IgD-negative memory B cell (primary cell): ENCODE measurements at regions not wholly inside any gene's neighbourhood (a gene's known extent, or its start where the extent isn't known, plus 50 kb on each side); places are given as distances from the start of the nearest gene placed in this dataset.
A peak's percentile ranks its signal among the peaks of the same experiment; 100 is the strongest.

Experiments used
- H3K27ac Mint-ChIP-seq, 3 donors: one replicate each; pipeline ENCODE4 v1.8.0; 2020 to 2022; ENCODE audit warnings: mild to moderate bottlenecking in 3 of 3, mixed read lengths in 3 of 3, moderate library complexity in 1 of 3
- H3K27me3 Mint-ChIP-seq: one replicate; pipeline ENCODE4 v1.8.0; 2021; ENCODE audit warnings: mixed read lengths
- H3K36me3 Mint-ChIP-seq: one replicate; pipeline ENCODE4 v1.8.0; 2020; ENCODE audit warnings: mild to moderate bottlenecking, mixed read lengths
- H3K4me1 Mint-ChIP-seq, 3 donors: one replicate each; pipeline ENCODE4 v1.8.0; 2020 to 2022; ENCODE audit warnings: mixed read lengths in 3 of 3, mild to moderate bottlenecking in 1 of 3
- H3K4me3 Mint-ChIP-seq, 4 donors: one replicate each; pipeline ENCODE4 v1.8.0; 2020 to 2022; ENCODE audit warnings: mild to moderate bottlenecking in 4 of 4, mixed read lengths in 4 of 4, moderate library complexity in 3 of 4
- H3K9me3 Mint-ChIP-seq, 3 donors: one replicate each; pipeline ENCODE4 v1.8.0; 2020 to 2021; ENCODE audit warnings: mixed read lengths in 3 of 3, mild to moderate bottlenecking in 1 of 3

DNA sequence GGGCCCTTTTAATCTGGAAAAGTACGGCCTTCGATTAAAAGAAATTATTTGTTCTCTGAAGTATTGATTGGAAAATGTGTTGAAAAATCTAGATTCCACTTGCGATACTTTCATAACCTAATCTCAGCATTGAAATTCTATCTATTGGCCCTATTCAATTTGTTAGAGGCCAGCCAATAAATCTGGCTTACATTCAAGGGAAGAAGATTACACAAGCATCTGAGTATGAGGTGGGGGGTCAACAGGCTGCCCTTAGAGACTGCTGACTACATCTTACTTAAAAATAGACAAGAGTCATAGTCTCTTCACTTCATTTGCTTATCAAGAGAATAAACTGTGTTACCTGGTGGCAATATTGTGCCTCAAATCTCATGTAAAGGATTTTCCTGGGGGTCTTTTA lies 248.0 kb upstream of the KCNIP4 start:
- no peaks in the 10 kb centered on the region for H3K27me3 Mint-ChIP-seq
- no peaks in the 10 kb centered on the region for H3K4me1 Mint-ChIP-seq
- no peak overlapping the region for H3K4me3 Mint-ChIP-seq

DNA sequence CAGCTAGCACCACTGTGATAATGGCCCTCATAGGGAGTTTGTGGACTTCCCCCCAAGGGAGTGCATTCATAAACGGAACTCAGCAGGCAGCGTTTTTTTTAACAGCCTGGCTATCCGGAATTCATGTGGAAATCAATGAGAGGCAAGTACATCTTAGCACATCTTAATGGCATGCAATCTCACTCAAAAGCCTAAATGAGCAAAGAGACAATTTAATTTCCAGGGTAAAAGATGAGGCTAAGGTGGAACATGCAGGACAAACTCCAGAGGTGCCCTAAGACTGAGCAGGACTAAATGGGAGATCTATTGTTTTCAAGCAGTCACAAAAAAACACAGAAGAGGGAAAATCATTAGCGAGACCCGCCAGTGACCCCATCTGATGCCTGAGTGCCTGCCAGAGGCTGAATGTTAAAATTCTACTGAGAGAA lies 243.5 kb upstream of the KCNIP4 start:
- no peaks in the 10 kb centered on the region for H3K27me3 Mint-ChIP-seq
- H3K4me3 Mint-ChIP-seq = no peak overlapping the region
- peaks cover 0 to 8% (median 3%) of the 10 kb centered on the region in 3 donors for H3K9me3 Mint-ChIP-seq
- no peak overlapping the region for H3K27ac Mint-ChIP-seq
- H3K4me1 Mint-ChIP-seq = no peaks in the 10 kb centered on the region
- H3K36me3 Mint-ChIP-seq = no peaks in the 10 kb centered on the region

More for the DNA sequence above, 248.0 kb upstream of the KCNIP4 start:
- Mint-ChIP-seq H3K9me3 (peaks cover 2 to 8% (median 3%) of the 10 kb centered on the region in 3 donors), H3K36me3 (no peaks in the 10 kb centered on the region), H3K27ac (no peak overlapping the region)

DNA sequence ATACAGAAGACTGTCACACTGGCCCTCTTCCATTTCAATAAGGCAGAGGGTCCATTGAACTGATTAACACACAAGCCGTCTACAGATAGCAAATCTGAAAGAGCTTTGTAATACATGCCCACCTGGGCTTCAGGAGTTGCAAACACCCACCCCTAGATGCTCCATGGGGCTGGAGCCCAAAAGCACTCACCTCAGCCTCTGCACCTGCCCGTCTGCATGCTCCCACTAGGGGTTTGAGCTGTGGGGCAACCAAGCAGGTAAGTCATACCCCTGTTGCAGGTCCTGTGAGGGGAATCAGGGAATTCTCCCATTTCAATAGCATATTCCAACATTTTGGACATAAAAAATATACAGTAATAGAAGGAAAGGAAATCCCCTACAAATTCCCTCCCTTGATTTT lies 243.0 kb upstream of the KCNIP4 start:
- Mint-ChIP-seq H3K9me3 (peaks cover 0 to 8% (median 3%) of the 10 kb centered on the region in 3 donors), H3K36me3 (no peaks in the 10 kb centered on the region), H3K27ac (no peak overlapping the region), H3K27me3 (no peaks in the 10 kb centered on the region), H3K4me1 (no peaks in the 10 kb centered on the region), H3K4me3 (no peak overlapping the region)

DNA sequence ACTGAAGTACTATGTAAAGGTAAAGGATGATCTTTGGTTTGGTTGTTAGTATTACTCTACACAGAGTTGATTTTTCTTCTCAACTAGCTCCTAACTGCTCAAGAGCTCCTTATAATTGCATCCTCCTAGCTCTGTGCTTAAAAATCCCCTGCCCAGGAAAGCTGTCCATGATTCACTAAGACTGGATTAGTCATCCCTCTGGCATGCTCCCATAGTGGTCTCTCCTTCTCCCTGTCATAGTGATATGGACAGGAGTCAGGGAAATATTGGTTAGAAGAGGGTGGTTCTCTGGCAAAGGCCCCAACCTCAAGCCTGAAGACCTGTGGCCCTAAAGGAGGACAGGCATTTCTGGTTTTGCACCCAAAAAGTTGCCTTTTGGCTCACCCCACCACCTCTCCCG lies 242.3 kb upstream of the KCNIP4 start:
- Mint-ChIP-seq H3K9me3 (peaks cover 0 to 3% (median 0%) of the 10 kb centered on the region in 3 donors), H3K27me3 (no peaks in the 10 kb centered on the region), H3K4me1 (no peaks in the 10 kb centered on the region), H3K27ac (no peak overlapping the region), H3K36me3 (no peaks in the 10 kb centered on the region), H3K4me3 (no peak overlapping the region)

DNA sequence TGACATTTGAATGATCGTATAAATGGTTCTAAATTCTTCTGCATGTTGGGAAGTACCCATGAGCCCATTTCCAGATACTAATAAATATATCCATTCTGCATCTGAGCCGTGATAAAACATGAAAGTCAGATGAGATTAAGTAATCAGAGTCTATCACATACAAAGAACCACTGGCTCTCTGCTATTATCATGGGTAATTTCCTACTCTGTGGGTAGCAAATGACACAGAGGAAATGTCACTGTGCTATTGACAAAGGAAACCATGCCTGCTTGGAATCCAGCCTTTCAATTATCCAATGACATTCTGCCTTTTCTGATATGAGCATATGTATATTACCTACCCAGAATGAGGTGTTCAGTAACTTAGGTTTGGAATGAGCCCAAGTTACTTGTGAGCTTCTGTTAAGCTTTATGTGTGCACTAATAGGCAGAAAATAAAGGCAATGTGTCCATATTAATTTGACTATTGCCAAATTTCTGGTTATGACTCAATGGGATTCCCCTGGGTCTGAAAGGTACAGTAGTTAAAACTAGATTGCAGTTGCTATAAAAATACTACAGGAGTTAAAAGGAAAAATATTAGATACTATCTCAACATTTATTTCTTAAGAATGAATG lies 238.7 kb upstream of the KCNIP4 start:
- Mint-ChIP-seq H3K27me3 (no peaks in the 10 kb centered on the region), H3K9me3 (peaks cover 0 to 3% (median 2%) of the 10 kb centered on the region in 3 donors), H3K27ac (no peak overlapping the region), H3K4me3 (peak overlapping the region in 1 of 4 donors; percentile 47), H3K36me3 (no peaks in the 10 kb centered on the region), H3K4me1 (no peaks in the 10 kb centered on the region)

DNA sequence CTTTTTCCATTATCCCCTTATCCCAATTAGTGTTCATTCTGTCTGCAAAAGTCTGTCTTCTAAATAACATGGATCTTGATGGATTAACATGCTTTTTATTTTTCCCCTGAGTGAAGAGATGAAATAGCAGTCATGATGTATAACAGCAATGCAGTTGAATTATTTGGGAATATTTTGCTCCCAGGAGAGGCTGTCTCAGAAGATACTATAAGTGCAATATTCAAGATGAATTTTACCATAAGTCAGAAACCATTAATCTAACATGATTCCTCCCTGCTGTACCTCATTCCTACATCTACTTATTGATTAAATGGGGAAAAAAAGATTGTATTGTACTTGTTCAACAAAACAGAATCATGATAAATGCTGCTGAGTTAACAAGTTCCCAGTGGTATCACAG lies 233.2 kb upstream of the KCNIP4 start:
- Mint-ChIP-seq H3K4me1 (no peaks in the 10 kb centered on the region), H3K27ac (no peak overlapping the region), H3K36me3 (no peaks in the 10 kb centered on the region), H3K9me3 (peaks cover 3 to 9% (median 7%) of the 10 kb centered on the region in 3 donors), H3K4me3 (no peak overlapping the region), H3K27me3 (no peaks in the 10 kb centered on the region)

DNA sequence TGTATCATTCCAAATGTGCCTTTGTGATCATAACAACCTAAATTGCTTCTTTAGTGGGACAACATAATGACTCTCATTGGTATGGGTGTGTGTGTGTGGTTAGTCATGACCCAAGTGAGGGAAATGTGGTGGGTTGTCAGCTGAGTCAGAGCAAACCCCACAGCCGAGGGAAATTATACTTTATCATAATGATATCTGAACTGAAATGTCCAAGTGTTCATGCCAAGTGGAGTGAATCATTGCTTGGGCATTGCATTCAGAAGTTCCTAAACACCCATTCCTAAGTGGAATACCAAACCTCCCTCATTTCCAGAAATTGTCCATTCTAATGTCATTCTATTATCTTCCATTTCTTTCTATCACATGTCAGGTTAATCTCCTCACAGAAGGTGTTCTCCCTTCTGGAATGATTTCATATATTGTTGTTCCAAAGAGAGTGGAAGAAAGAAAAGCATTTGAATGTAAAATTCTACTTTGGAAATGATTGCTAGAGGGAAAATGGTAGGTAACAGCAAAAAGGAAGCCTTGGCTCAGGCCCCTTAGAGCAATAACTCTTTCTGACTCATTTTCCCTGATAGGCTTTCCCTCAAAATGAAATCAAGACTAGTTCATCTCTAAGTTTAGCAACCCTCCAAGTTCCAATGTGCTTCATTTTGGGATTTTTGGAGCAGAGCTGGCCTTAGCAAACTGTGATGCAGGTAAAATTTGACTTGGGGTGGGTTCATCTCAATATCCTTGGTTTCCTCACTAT lies 230.7 kb upstream of the KCNIP4 start:
- H3K36me3 Mint-ChIP-seq = no peaks in the 10 kb centered on the region
- peaks cover 4 to 8% (median 5%) of the 10 kb centered on the region in 3 donors for H3K9me3 Mint-ChIP-seq
- no peaks in the 10 kb centered on the region for H3K4me1 Mint-ChIP-seq
- no peak overlapping the region for H3K27ac Mint-ChIP-seq
- H3K4me3 Mint-ChIP-seq = no peak overlapping the region
- no peaks in the 10 kb centered on the region for H3K27me3 Mint-ChIP-seq

DNA sequence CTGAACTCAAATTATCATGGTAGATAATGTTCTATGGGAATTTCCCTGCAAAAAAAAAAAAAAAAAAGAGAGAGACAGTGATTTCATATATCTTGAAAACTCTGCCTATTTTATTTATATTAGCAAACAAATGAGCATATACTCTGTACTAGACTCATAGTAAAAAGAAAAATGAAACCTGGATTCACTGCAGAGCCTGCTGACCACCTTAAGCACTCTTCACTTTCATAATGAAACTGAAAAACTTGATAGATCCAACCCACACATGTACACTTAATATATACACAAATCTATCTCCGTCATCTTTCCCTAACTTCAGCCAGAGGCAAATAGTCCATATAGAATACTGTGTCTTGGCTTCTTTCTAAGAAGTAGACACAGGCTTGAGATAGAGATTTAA lies 226.1 kb upstream of the KCNIP4 start:
- Mint-ChIP-seq H3K4me3 (no peak overlapping the region), H3K27ac (no peak overlapping the region), H3K36me3 (no peaks in the 10 kb centered on the region), H3K27me3 (no peaks in the 10 kb centered on the region), H3K9me3 (peaks cover 4 to 6% (median 5%) of the 10 kb centered on the region in 3 donors), H3K4me1 (no peaks in the 10 kb centered on the region)

DNA sequence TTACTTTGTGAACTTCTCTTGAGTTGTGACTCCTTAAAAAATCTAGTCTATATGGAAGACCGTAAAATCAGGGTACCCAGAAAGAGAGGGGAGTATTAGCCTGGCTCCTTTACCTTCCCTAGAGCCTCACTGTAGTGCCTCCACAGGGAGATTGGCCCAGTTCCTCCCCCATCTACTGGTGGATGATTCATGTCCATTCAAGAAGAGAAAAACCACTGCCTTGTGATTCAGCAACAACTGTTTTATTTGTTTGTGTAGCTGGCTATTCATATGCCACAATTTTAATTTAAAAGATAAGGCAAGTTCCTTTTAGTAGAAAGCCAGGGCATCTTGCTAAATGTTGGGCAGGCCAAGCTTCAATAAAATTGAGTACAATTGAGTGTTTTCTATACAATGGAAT lies 221.8 kb upstream of the KCNIP4 start:
- Mint-ChIP-seq H3K4me1 (no peaks in the 10 kb centered on the region), H3K9me3 (peaks cover 0 to 3% (median 2%) of the 10 kb centered on the region in 3 donors), H3K27ac (no peak overlapping the region), H3K27me3 (no peaks in the 10 kb centered on the region), H3K36me3 (no peaks in the 10 kb centered on the region), H3K4me3 (no peak overlapping the region)

DNA sequence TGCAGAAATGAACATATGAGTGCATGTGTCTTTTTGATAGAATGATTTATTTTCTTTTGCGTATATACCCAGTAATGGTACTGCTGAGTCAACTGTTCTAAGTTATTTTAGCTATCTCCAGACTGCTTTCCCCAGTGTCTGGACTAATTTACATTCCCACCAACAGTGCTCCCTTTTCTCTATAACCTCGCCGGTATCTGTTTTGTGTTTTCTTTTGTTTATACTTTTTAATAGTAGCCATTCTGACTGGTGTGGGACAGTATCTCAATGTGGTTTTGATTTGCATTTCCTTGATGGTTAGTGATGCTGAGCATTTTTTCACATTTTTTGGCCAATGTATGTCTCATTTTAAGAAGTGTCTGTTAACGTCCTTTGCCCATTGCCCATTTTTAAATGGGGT lies 218.6 kb upstream of the KCNIP4 start:
- Mint-ChIP-seq H3K36me3 (no peaks in the 10 kb centered on the region), H3K27ac (no peak overlapping the region), H3K9me3 (peaks cover 2 to 3% (median 3%) of the 10 kb centered on the region in 3 donors), H3K4me1 (no peaks in the 10 kb centered on the region), H3K27me3 (no peaks in the 10 kb centered on the region), H3K4me3 (no peak overlapping the region)

DNA sequence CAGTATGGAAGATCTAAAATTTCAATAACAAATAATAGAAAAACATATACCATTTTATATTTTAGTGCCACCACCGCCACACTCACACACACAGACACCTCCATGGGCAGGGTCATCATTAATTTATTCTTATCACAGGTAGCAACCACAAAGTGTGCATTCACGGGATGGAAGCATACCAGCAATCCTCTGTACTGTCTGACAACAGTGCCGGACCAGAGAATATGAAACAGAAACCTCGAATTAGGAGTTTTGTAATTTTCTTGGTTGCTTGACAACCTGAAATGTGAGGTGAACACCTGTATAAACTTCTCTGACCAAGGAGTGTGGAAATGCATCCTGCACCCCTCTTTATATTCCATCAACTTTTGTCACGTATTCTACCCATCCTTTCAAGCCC lies 213.9 kb upstream of the KCNIP4 start:
- peaks cover 4 to 9% (median 7%) of the 10 kb centered on the region in 3 donors for H3K9me3 Mint-ChIP-seq
- no peak overlapping the region for H3K27ac Mint-ChIP-seq
- H3K4me3 Mint-ChIP-seq = no peak overlapping the region
- H3K36me3 Mint-ChIP-seq = no peaks in the 10 kb centered on the region
- H3K4me1 Mint-ChIP-seq = no peaks in the 10 kb centered on the region
- H3K27me3 Mint-ChIP-seq = no peaks in the 10 kb centered on the region

DNA sequence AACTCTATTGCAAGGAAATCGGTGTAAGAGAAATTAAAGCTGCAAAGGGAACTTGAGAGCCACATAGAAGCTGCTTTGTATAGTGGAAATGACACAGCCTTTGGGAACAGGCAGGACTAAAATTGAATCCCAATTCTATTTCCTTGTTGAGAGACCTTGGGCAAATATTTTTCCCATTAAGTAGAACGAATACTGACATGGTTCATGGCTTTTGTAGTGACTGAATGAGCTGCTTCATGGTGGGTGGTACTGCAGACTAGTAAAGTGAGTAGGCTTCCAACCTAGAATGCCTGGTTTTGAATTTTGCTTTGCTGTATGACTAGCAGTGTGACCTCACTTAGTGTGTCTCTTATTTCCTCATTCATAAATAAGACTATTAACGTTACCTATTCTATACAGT lies 182.2 kb upstream of the KCNIP4 start:
- Mint-ChIP-seq H3K36me3 (no peaks in the 10 kb centered on the region), H3K27ac (no peak overlapping the region), H3K4me3 (no peak overlapping the region), H3K4me1 (no peaks in the 10 kb centered on the region), H3K9me3 (peaks cover 3 to 15% (median 13%) of the 10 kb centered on the region in 3 donors), H3K27me3 (no peaks in the 10 kb centered on the region)

DNA sequence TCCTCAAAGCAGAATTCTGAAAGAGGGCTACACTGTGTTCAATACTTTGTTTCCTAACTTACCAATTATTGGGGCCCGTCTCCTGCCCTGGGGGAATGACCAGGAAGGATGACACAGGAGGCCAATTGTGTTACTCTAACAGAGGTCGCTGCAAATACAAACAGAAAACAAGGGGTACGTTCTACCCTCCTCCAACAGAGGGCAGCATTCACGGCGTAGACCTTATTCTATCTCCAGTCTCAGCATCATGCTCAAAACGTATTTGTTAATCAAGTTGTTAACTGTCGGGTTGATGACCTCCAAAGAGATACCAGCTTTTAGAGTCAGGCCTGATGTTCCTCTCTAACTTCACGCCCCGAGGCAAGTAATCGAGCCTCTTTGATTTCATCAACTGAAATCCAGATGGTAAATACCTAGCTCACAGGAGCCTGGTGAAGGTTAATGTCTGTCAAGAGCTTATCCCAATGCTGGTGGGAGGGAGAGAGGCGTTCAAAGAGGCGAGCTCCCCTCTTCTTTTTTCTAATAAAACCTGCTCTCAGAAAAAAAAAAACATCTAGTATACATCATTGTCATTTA lies 181.0 kb upstream of the KCNIP4 start:
- no peaks in the 10 kb centered on the region for H3K36me3 Mint-ChIP-seq
- H3K27me3 Mint-ChIP-seq = no peaks in the 10 kb centered on the region
- no peak overlapping the region for H3K27ac Mint-ChIP-seq
- H3K9me3 Mint-ChIP-seq = peaks cover 3 to 14% (median 13%) of the 10 kb centered on the region in 3 donors
- H3K4me3 Mint-ChIP-seq = no peak overlapping the region
- no peaks in the 10 kb centered on the region for H3K4me1 Mint-ChIP-seq

DNA sequence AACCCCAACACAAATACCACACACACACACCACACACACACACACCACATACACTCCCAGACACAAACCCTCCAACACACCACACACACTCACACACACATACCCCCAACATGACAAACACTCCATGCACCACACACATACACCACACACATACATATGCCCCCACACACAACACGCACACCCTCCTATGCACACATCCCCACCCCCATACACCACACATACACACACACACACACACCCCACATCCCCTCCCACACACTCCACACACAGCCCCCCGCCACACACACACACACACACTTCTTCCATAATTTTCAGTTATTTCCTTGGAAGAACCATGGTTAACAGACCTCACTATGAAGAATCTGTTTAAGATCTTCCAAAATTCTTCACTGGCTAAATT lies 173.5 kb upstream of the KCNIP4 start:
- Mint-ChIP-seq H3K27me3 (no peaks in the 10 kb centered on the region), H3K36me3 (peaks cover 2% of the 10 kb centered on the region), H3K9me3 (peaks cover 4 to 10% (median 5%) of the 10 kb centered on the region in 3 donors), H3K4me1 (no peaks in the 10 kb centered on the region), H3K4me3 (no peak overlapping the region), H3K27ac (peak overlapping the region in 1 of 3 donors; percentile 36)

DNA sequence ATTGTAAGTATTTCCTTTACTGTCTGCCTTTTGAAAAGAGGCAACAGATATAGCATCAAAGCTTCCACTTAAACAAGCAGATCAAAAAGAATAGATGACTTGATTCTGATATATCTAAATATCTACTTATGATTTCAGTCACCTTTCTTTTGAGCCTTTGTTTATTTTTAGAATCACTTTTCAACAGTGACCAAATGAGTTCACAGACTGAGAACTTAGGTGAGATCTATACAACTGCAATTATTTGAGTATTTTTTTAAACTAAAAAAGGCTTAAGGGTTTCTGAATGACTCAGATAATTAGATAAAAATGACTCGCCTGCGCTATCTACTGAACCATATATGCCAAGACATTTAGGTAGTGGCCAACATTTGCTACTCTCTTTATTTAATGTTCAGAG lies 166.7 kb upstream of the KCNIP4 start:
- peaks cover 0 to 5% (median 0%) of the 10 kb centered on the region in 3 donors for H3K9me3 Mint-ChIP-seq
- H3K4me1 Mint-ChIP-seq = no peaks in the 10 kb centered on the region
- H3K27me3 Mint-ChIP-seq = no peaks in the 10 kb centered on the region
- peaks cover 2% of the 10 kb centered on the region for H3K36me3 Mint-ChIP-seq
- no peak overlapping the region for H3K4me3 Mint-ChIP-seq
- H3K27ac Mint-ChIP-seq = no peak overlapping the region
